CD4-positive, alpha-beta memory T cell (primary cell): ENCODE measurements at regions not wholly inside any gene's neighbourhood (a gene's known extent, or its start where the extent isn't known, plus 50 kb on each side); places are given as distances from the start of the nearest gene placed in this dataset.

ENCODE experiments used
- CTCF ChIA-PET: fragments of 350-600 bp; sonication (Branson Sonifier 250); formaldehyde crosslinking; loops from one replicate; lab custom pipeline; 2021; ENCODE audit warnings: inconsistent platforms; ENCODE audit not compliant: partially characterized antibody; lab: Charles Lee
- POLR2A ChIA-PET: fragments of 350-600 bp; sonication (Branson Sonifier 250); formaldehyde crosslinking; loops from one replicate; lab custom pipeline; 2021; ENCODE audit not compliant: partially characterized antibody; lab: Charles Lee
- DNase-seq, 5 donors: peaks; one replicate each; pipeline versions ENCODE4 v3.0.0 to v3.0.0-alpha.2; 2020 to 2022; ENCODE audit warnings: mixed read lengths in 1 of 5
- H3K27ac ChIP-seq: one replicate; pipeline ENCODE4 v1.7.0; 2013; ENCODE audit warnings: low read depth, low read length
- H3K27me3 ChIP-seq: 2 replicates; pipeline ENCODE4 v1.7.0; 2013; ENCODE audit warnings: mild to moderate bottlenecking, low read length, moderate library complexity; ENCODE audit not compliant: insufficient read depth
- H3K36me3 ChIP-seq: 2 replicates; pipeline ENCODE4 v1.7.0; 2013; ENCODE audit warnings: mild to moderate bottlenecking, low read length, moderate library complexity; ENCODE audit not compliant: insufficient read depth
- H3K4me1 ChIP-seq: 2 replicates; pipeline ENCODE4 v1.7.0; 2013; ENCODE audit warnings: mild to moderate bottlenecking, low read length, moderate library complexity; ENCODE audit not compliant: insufficient read depth
- H3K4me3 ChIP-seq, 2 donors: one replicate each; pipeline ENCODE4 v1.7.0; 2013; ENCODE audit warnings: low read length in 2 of 2, mild to moderate bottlenecking in 1 of 2
- H3K9me3 ChIP-seq, 2 donors: one replicate each; pipeline ENCODE4 v1.7.0; 2013; ENCODE audit warnings: low read length in 2 of 2, control low read depth in 1 of 2; ENCODE audit not compliant: control insufficient read depth in 1 of 2
- H3K27ac Mint-ChIP-seq, 7 donors: one replicate each; pipeline ENCODE4 v1.8.0; 2020 to 2021; ENCODE audit warnings: mixed read lengths in 7 of 7, mild to moderate bottlenecking in 6 of 7, inconsistent platforms in 3 of 7, moderate library complexity in 3 of 7
- H3K27me3 Mint-ChIP-seq, 2 donors: one replicate each; pipeline ENCODE4 v1.8.0; 2020 to 2021; ENCODE audit warnings: mixed read lengths in 2 of 2
- H3K36me3 Mint-ChIP-seq, 2 donors: one replicate each; pipeline ENCODE4 v1.8.0; 2020 to 2021; ENCODE audit warnings: mixed read lengths in 2 of 2, inconsistent platforms in 1 of 2, mild to moderate bottlenecking in 1 of 2
- H3K4me1 Mint-ChIP-seq, 4 donors: one replicate each; pipeline ENCODE4 v1.8.0; 2020 to 2021; ENCODE audit warnings: mixed read lengths in 4 of 4, mild to moderate bottlenecking in 1 of 4
- H3K4me3 Mint-ChIP-seq, 8 donors: one replicate each; pipeline ENCODE4 v1.8.0; 2020 to 2021; ENCODE audit warnings: mixed read lengths in 8 of 8, mild to moderate bottlenecking in 7 of 8, moderate library complexity in 6 of 8, inconsistent platforms in 3 of 8
- H3K9me3 Mint-ChIP-seq, 8 donors: one replicate each; pipeline ENCODE4 v1.8.0; 2020 to 2021; ENCODE audit warnings: mixed read lengths in 8 of 8, mild to moderate bottlenecking in 5 of 8, inconsistent platforms in 3 of 8, moderate library complexity in 1 of 8
- intact Hi-C: fragments of 100-400 bp; cut with micrococcal nuclease; formaldehyde crosslinking; loops from one replicate; pipeline ENCODE4 v1.15.1; 2023

DNA sequence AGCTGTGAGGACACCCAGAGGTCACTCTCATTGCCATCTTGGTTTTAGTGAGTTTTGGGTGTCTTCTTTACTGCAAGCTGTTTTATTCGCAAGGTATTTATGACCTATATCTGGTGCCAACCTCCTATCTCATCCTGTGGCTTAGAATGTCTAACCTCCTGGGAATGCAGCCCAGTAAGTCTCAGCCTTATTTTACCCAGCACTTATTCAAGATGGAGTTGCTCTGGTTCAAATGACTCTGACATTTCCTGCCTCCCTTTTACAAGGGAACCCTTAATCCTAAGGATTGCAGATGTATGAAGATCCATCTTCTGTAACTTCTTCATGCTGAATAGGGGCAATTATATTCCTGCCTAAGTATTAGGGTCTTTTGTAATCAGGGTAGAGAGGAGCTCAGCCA, 708.0 kb downstream of the TMEM182 start:
- CTCF ChIA-PET: no interaction called here
- H3K9me3 Mint-ChIP-seq: peaks cover 4 to 27% (median 18%) of the 10 kb centered on the region in 8 donors
- H3K4me1 Mint-ChIP-seq: no peaks in the 10 kb centered on the region

GRCh38 chr2:103484906-103485305, 723.1 kb downstream of the TMEM182 start:
- H3K9me3 Mint-ChIP-seq: peaks cover 0 to 15% (median 4%) of the 10 kb centered on the region in 8 donors
- H3K27me3 Mint-ChIP-seq: no peaks in the 10 kb centered on the region
- no peaks in the 10 kb centered on the region for H3K9me3 ChIP-seq
- no peaks in the 10 kb centered on the region for H3K4me1 Mint-ChIP-seq
- DNase-seq: no peak
- H3K36me3 Mint-ChIP-seq: no peaks in the 10 kb centered on the region
- ChIA-PET CTCF (no interaction called here), POLR2A (no interaction called here)
- no peak overlapping the region for H3K4me3 ChIP-seq
- no peak overlapping the region for H3K27ac Mint-ChIP-seq
- H3K4me1 ChIP-seq: no peaks in the 10 kb centered on the region
- intact Hi-C loops: no loop called here
- H3K4me3 Mint-ChIP-seq: no peak overlapping the region
- H3K27ac ChIP-seq: no peak overlapping the region
- H3K36me3 ChIP-seq: no peaks in the 10 kb centered on the region
- no peaks in the 10 kb centered on the region for H3K27me3 ChIP-seq

More for the DNA sequence above, 708.0 kb downstream of the TMEM182 start:
- no peaks in the 10 kb centered on the region for H3K36me3 Mint-ChIP-seq
- POLR2A ChIA-PET: no interaction called here
- Histone ChIP-seq H3K9me3 (no peaks in the 10 kb centered on the region), H3K4me1 (no peaks in the 10 kb centered on the region), H3K36me3 (no peaks in the 10 kb centered on the region), H3K27me3 (no peaks in the 10 kb centered on the region), H3K4me3 (no peak overlapping the region), H3K27ac (no peak overlapping the region)
- intact Hi-C loops: no loop called here
- DNase-seq: no peak
- no peak overlapping the region for H3K27ac Mint-ChIP-seq
- no peaks in the 10 kb centered on the region for H3K27me3 Mint-ChIP-seq
- H3K4me3 Mint-ChIP-seq: no peak overlapping the region

- no peaks in the 10 kb centered on the region for H3K4me1 ChIP-seq
- ChIA-PET POLR2A (no interaction called here), CTCF (no interaction called here)
- H3K27me3 ChIP-seq: no peaks in the 10 kb centered on the region
- H3K27ac ChIP-seq: no peak overlapping the region
- no peaks in the 10 kb centered on the region for H3K27me3 Mint-ChIP-seq
- H3K9me3 Mint-ChIP-seq: peaks cover 2 to 21% (median 13%) of the 10 kb centered on the region in 8 donors
- H3K4me3 ChIP-seq: no peak overlapping the region
- no peak overlapping the region for H3K27ac Mint-ChIP-seq
- no peaks in the 10 kb centered on the region for H3K9me3 ChIP-seq
- H3K4me3 Mint-ChIP-seq: no peak overlapping the region
- H3K36me3 Mint-ChIP-seq: no peaks in the 10 kb centered on the region
- DNase-seq: no peak
- intact Hi-C loops: no loop called here
- no peaks in the 10 kb centered on the region for H3K36me3 ChIP-seq
- no peaks in the 10 kb centered on the region for H3K4me1 Mint-ChIP-seq
Measured at GRCh38 chr2:103496850-103497249, 735.0 kb downstream of the TMEM182 start.

DNA sequence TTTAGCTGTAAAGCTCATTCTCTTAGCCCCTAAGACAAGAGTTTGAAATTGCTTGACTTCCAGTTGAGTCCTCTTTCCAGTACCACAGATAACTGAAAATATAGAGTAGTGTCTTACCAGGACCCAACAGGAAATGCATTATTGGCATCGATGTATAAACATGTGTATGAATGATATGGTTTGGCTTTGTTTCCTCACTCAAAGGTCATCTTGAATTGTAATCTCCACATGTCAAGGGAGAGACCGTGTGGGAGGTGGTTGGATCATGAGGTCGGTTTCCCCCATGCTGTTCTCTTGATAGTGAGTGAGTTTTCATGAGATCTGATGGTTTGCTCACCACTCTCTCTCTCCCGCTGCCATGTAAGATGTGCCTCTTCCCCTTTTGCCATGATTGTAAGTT, 745.0 kb downstream of the TMEM182 start:
- Histone ChIP-seq H3K4me3 (no peak overlapping the region), H3K27ac (no peak overlapping the region), H3K4me1 (no peaks in the 10 kb centered on the region), H3K27me3 (no peaks in the 10 kb centered on the region), H3K9me3 (no peaks in the 10 kb centered on the region), H3K36me3 (no peaks in the 10 kb centered on the region)
- no peak overlapping the region for H3K4me3 Mint-ChIP-seq
- ChIA-PET POLR2A (no interaction called here), CTCF (no interaction called here)
- H3K9me3 Mint-ChIP-seq: peaks cover 0 to 25% (median 7%) of the 10 kb centered on the region in 8 donors
- DNase-seq: no peak
- no peaks in the 10 kb centered on the region for H3K4me1 Mint-ChIP-seq
- intact Hi-C loops: no loop called here
- H3K36me3 Mint-ChIP-seq: no peaks in the 10 kb centered on the region
- peak overlapping the region in 1 of 7 donors; percentile 20 for H3K27ac Mint-ChIP-seq
- H3K27me3 Mint-ChIP-seq: no peaks in the 10 kb centered on the region

GRCh38 chr2:103512442-103512841, 750.6 kb downstream of the TMEM182 start:
- Histone ChIP-seq H3K4me3 (no peak overlapping the region), H3K9me3 (no peaks in the 10 kb centered on the region), H3K36me3 (no peaks in the 10 kb centered on the region), H3K27ac (no peak overlapping the region), H3K4me1 (no peaks in the 10 kb centered on the region), H3K27me3 (no peaks in the 10 kb centered on the region)
- Mint-ChIP-seq H3K27me3 (no peaks in the 10 kb centered on the region), H3K9me3 (peaks cover 0 to 20% (median 9%) of the 10 kb centered on the region in 8 donors), H3K4me3 (no peak overlapping the region), H3K27ac (no peak overlapping the region), H3K36me3 (no peaks in the 10 kb centered on the region), H3K4me1 (no peaks in the 10 kb centered on the region)
- POLR2A ChIA-PET: no interaction called here
- intact Hi-C loops: no loop called here
- CTCF ChIA-PET: no interaction called here
- no peak for DNase-seq

- Mint-ChIP-seq H3K27me3 (no peaks in the 10 kb centered on the region), H3K27ac (no peak overlapping the region), H3K4me1 (no peaks in the 10 kb centered on the region), H3K36me3 (no peaks in the 10 kb centered on the region), H3K4me3 (peak overlapping the region in 1 of 8 donors; percentile 54), H3K9me3 (peaks cover 0 to 9% (median 6%) of the 10 kb centered on the region in 8 donors)
- no peaks in the 10 kb centered on the region for H3K4me1 ChIP-seq
- DNase-seq: no peak
- H3K36me3 ChIP-seq: no peaks in the 10 kb centered on the region
- ChIA-PET CTCF (no interaction called here), POLR2A (no interaction called here)
- no peaks in the 10 kb centered on the region for H3K9me3 ChIP-seq
- no peaks in the 10 kb centered on the region for H3K27me3 ChIP-seq
- no peak overlapping the region for H3K27ac ChIP-seq
- intact Hi-C loops: no loop called here
- H3K4me3 ChIP-seq: no peak overlapping the region
Measured at GRCh38 chr2:103520547-103520946, 758.7 kb downstream of the TMEM182 start.

- Histone ChIP-seq H3K36me3 (no peaks in the 10 kb centered on the region), H3K9me3 (no peaks in the 10 kb centered on the region), H3K27ac (no peak overlapping the region), H3K27me3 (no peaks in the 10 kb centered on the region), H3K4me3 (no peak overlapping the region), H3K4me1 (no peaks in the 10 kb centered on the region)
- intact Hi-C loops: no loop called here
- no peak overlapping the region for H3K4me3 Mint-ChIP-seq
- H3K27ac Mint-ChIP-seq: no peak overlapping the region
- H3K36me3 Mint-ChIP-seq: no peaks in the 10 kb centered on the region
- DNase-seq: no peak
- POLR2A ChIA-PET: no interaction called here
- no peaks in the 10 kb centered on the region for H3K27me3 Mint-ChIP-seq
- no peaks in the 10 kb centered on the region for H3K4me1 Mint-ChIP-seq
- CTCF ChIA-PET: no interaction called here
- H3K9me3 Mint-ChIP-seq: peaks cover 0 to 25% (median 9%) of the 10 kb centered on the region in 8 donors
Measured at GRCh38 chr2:103525756-103526155, 763.9 kb downstream of the TMEM182 start.

- Mint-ChIP-seq H3K4me1 (no peaks in the 10 kb centered on the region), H3K27ac (no peak overlapping the region), H3K9me3 (peaks cover 0 to 25% (median 8%) of the 10 kb centered on the region in 8 donors), H3K36me3 (no peaks in the 10 kb centered on the region), H3K27me3 (no peaks in the 10 kb centered on the region), H3K4me3 (no peak overlapping the region)
- no peak overlapping the region for H3K4me3 ChIP-seq
- peak in 1 of 5 donors; percentile 31 for DNase-seq
- intact Hi-C loops: no loop called here
- H3K36me3 ChIP-seq: no peaks in the 10 kb centered on the region
- ChIA-PET POLR2A (no interaction called here), CTCF (no interaction called here)
- H3K9me3 ChIP-seq: no peaks in the 10 kb centered on the region
- H3K27ac ChIP-seq: no peak overlapping the region
- H3K4me1 ChIP-seq: no peaks in the 10 kb centered on the region
- no peaks in the 10 kb centered on the region for H3K27me3 ChIP-seq
Measured at GRCh38 chr2:103526757-103527156, 764.9 kb downstream of the TMEM182 start.
